ENCODE measurements at regions not wholly inside any gene's neighbourhood (a gene's known extent, or its start where the extent isn't known, plus 50 kb on each side); places are given as distances from the start of the nearest gene placed in this dataset.

- TF ChIP-seq POLR2A (IDR thresholded peaks at IDR 0.05) (no peak), CTCF (IDR thresholded peaks at IDR 0.05) (no peak), POLR2AphosphoS5 (IDR thresholded peaks at IDR 0.05) (no peak)
Measured at GRCh38 chr20:60252866-60253265, 294.6 kb downstream of the CDH26 start.

Measured in stomach (tissue), 4 donors.